ENCODE measurements at regions not wholly inside any gene's neighbourhood (a gene's known extent, or its start where the extent isn't known, plus 50 kb on each side); places are given as distances from the start of the nearest gene placed in this dataset.

DNA sequence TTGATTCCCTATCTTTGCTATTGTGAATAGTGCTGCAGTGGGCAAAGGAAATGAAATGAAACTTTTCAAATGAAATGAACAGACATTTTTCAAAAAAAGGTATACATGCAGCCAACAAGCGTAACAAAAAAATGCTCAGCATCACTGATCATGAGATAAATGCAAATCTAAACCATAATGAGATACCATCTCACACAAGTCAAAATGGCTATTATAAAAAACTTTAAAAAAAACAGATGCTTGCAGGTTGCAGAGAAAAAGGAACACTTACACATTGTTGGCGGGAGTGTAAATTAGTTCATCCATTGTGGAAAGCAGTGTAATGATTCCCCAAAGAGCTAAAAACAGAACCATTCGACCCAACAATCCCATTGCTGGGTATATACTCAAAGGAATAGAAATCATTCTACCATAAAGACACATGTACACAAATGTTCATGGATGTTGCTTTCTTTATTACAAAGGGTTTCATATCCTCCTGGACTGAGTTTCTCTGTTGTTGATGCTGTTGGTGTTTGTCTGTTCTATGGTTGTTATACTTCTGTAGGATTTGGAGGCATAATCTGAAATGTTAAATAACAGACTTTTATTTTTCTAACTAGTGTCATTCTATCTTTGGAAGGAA, 99.3 kb upstream of the SOX9 start:
- DNase-seq: no peak

DNA sequence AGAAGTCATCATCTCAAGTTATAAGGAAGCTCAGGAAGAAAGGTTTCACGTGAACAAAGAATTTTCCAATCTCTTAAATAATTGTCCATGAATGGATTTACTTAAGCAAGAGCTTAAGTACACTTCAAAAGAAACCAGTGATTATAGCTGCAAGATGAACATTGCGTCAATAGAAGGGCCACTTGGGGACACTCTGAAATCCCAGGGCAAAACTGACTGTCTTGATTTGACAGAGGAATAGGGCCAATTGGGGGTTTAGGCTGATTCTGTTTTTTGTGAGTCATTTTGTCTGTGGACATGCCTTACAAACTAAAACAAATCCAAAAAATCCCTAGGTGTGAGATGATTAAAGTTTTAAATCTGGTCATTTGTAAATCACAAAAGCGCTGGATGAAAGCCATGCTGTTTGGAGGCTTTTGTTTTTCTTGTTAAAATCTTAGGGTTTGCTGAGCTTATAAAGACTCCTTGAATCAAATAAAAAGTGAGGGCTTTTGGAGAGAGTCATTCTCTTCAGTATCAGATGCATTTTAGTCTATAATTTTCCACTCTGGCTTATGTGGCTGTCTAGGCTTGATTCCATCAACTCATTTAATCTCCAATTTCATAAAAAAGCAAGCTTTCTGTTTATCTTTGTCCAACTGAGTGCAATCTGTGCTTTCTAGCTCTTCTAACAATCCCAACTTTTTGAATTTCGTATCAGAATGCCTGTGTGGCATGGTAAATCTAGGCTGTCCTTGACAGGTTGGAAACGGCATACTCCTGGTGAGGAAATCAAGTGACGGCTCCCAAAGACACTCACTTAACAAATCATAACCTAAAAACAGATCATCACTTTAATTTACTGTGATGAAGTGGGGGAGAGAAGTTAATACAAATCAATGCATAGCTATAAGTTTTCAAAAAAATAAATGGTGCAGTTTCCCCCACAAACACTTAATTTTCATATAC, 98.2 kb upstream of the SOX9 start:
- DNase-seq: no peak

GRCh38 chr17:72024457-72024856, 96.4 kb upstream of the SOX9 start:
- no peak for DNase-seq

DNA sequence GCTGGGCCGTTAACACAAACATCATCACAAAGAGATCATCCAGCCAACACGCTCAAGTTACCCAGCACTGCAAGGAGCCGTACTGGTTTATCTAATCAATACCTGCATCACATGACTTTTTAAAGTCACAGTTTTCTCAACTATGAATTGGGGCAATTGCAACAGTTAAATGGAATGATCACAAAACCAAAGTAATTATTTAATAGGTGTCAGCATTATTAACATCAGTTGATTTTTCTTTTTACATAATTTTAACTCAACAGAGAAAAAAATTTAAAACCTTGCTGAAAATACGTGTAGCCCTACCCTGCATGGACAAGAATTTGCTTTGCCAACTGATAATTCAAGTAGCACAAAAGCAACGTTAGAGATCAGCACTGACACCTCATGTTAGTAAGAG, 95.7 kb upstream of the SOX9 start:
- no peak for DNase-seq

- peak; percentile 74 for DNase-seq
These were observed 90.5 kb upstream of the SOX9 start for GRCh38 chr17:72030067-72030899.

DNA sequence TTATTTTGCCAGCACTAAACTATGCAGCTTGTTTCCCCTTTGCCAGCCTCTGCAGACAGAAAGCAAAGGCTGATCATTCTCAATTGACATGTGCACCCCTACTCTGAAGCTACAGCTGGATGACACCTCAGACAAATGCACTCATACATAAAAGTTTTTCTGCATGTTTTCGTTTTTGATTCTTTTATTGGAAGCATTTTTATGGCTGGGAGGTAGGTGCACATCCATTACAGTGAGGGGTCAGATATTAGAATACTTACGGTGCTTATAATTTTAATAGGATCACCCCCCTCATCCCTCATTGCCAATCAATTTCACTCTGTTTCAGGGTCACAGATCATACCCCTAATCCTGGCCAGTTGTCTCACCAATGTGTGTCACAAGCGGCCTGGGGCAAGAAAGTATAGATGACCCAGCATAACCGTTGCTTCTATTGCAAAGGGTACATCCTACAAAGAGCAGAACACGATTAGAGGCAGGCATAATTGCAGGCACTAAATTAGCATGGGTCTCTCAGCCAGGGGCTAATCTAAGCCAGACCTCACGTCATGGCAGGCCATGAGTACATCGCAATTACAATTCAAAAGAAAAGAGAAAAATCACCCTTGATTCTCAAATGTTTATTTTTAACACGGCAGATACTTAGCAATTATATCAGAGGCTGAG, 89.5 kb upstream of the SOX9 start:
- no peak for DNase-seq

DNA sequence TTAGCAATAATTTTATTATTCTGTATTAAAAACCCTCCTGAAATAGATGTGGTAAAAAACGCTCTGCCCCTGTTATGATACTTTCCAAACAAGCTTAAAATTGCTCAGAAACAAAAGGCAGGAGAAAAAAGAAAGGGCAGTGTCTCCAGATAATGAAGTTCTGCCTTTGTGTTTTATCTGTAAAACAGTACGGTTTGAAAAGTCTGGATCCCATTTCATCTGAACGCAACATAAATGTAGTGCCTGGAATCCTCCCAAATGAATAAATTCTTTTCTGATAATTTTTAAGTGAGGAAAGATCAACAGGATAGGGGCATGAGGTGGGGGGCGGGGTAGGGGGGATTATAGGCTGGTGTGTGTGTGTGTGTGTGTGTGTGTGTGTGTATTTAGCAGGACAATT, 87.5 kb upstream of the SOX9 start:
- no peak for DNase-seq

DNA sequence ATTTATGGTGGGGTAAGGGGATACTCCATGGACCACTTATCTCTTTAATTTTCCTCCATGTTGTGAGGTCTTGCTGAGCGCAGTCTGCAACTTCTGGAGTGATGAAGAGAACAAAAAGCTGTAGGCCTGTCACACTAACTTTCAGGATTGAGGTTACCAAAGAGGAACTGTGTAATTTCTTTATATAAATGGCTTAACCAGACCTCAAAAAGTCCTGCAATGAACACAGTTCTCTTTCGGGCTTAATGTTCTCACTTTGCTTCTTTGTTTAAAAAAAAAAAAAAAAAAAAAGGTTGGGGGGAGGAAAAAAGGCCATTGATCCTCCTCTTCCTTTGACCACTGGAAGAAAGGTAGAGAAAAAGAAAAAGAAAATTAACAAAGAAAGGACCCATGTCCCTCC, 86.8 kb upstream of the SOX9 start:
- no peak for DNase-seq

DNA sequence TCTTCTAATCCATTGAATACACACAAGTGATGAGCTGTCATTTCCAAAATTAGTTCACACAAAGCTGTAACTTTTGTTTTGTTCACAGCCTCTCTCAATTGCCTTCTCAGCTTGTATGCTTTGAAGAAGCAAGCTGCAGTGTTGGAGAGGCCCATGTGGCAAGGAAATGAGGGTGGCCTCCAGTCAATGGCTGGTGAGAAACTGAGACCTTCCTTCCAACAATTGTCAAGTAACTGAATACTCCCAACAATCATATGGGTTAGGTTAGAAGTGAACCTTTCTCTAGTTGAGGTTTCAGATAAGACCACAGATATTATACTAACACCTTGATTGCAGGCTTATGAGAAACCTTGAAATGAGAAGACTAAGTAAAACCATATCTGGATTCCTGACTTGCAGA, 82.4 kb upstream of the SOX9 start:
- no peak for DNase-seq

- DNase-seq: no peak
These were observed 81.3 kb upstream of the SOX9 start for GRCh38 chr17:72039490-72039889.

- no peak for DNase-seq
These were observed 74.6 kb upstream of the SOX9 start for GRCh38 chr17:72046178-72046577.

DNA sequence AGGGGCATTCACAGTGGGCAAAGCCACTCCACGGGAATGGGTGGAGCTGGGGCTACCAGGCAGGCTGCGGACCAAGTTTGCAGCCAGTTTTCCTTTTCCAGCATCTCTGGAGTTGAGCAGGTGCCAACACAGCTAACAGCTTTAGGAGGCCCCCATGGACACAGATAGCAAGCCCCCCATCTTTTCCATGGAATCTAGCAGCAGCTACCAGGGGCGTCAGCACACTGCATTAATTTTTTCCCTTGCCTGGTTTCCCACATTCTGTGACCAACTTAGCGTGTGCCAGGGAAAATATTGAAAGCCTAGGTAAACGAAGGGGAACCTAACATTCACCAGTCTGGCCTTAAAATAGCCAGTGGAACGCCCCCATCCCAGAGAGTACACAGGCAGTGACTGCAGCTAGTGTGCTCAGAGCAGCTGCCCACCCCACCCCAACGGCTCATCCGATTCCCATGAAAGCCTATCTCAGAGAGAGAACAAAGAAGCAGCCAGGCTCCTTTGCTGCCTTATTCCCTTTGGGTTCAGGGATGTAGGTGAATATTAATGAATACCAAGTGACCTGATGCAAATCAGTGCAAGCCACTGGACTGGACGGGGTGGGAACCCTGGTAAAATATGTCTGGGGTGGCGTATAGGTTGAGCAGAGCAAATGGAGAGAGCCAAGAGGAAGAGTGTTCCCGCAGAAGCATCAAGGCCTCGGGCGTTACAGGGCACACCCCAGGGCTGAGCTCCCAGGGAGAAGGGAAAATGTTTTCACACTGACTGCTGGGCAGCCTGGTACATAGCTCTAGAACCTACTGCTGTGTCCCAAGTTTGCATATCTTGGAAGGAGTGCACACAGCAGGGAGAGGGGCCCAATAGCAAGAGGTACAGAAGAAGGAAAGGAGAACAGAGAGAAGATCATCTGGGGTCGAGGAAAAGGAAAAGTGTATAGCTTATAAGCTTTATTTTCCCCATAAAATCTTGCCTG, 73.9 kb upstream of the SOX9 start:
- DNase-seq: no peak

- no peak for DNase-seq
These were observed 70.9 kb upstream of the SOX9 start for GRCh38 chr17:72049914-72050313.

DNA sequence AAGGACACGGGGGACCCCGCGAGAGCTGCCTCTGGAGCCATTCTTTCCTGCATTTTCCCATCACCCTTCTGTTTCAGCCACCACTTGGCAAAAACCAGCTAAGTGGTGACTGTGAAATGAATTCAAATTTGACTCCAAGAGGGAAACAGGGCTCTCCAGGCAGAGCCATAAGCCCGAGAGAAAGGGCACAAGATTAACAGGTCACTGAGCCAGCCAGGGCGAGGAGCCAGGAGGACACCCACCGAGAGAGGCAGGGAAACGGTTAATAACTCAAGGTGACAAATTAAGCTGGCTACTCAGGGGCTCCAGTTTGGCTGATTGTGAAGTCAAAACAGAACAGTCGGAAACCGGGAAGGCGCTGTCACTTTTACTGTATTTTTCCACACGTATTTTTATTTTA, 67.8 kb upstream of the SOX9 start:
- DNase-seq: no peak

- DNase-seq: no peak
These were observed 67.4 kb upstream of the SOX9 start for GRCh38 chr17:72053449-72053848.

DNA sequence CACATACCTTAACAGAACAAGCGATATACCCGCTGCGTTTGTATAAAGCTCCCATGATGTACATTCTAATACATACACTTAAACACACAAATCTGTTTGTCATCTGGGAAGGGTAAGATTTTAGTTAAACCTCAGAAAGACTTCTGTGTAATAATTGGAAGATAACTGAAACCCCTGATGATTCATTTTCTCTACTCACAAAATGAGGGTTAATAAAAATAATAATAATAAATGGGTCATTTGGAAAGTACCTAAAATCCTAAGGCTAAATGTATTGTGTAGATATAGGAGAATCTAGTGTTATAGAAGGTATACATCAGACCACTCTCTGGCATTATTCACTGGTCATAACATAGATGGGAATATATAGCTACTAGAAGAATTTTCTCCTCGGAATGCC, 64.7 kb upstream of the SOX9 start:
- DNase-seq: no peak

- no peak for DNase-seq
These were observed 64.0 kb upstream of the SOX9 start for GRCh38 chr17:72056727-72057290.

DNA sequence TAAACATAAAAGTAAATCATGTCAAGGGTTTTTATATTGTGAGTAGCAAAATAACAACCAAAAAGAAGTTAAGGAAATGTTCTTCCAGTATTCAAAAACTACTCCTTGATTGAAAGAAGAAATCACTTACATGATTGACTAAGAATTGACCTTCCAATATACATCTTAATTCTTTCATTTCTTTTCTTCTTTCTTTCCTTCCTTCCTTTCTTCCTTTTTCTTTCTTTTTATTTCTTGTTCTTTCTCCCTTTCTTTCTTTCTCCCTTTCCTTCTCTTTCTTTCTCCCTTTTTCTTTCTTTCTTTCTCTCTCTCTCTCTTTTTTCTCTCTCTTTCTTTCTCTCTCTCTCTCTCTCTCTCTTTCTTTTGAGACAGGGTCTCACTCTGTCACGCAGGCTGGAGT, 60.7 kb upstream of the SOX9 start:
- DNase-seq: no peak

- DNase-seq: no peak
These were observed 57.6 kb upstream of the SOX9 start for GRCh38 chr17:72063262-72063661.

DNA sequence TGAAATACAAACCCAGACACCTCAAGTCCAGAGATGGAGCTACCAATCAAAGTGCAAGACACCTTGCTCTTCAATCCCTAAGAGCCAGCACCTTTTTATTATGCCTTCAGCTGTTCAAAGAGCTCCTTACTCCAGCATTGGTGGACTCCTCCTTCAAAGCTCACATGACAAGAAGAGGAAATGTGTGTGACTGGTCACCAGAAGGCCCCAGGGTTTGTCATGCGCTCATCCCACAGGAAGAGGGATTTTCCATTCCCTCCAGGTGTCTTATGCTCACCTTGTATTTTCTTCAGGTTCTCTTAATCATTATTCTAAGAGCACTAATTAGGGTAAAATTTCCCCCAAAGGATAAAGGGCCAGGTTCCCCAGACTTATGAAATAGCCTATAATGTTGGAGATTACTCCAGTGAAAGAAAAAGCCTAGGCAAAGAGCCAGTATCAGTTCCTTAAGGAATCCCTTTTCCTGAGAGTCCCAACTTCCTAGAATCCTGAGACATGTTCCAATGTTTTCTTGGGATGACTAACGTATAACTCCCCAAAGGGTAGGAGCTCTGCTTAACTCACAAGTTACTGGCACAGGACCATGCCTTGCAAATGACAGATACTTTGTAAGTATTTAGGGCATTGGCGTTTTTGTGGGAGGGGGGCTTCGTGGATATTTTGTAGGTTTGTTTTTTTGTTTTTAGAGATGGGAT, 56.9 kb upstream of the SOX9 start:
- peak; percentile 48 for DNase-seq
